GM21381 (cell line): ENCODE measurements at regions not wholly inside any gene's neighbourhood (a gene's known extent, or its start where the extent isn't known, plus 50 kb on each side); places are given as distances from the start of the nearest gene placed in this dataset.
"Not testable (repeated sequence)": the region's sequence is repeated elsewhere in the genome, so short reads cannot be mapped to it uniquely, and the experiment has no call there.

Source experiments
- ATAC-seq: cut with Tn5 transposase; IDR thresholded peaks from one replicate; pipeline ENCODE4 v1.9.1; 2021; ENCODE audit warnings: mild to moderate bottlenecking, moderate library complexity; ENCODE audit not compliant: unreplicated experiment

DNA sequence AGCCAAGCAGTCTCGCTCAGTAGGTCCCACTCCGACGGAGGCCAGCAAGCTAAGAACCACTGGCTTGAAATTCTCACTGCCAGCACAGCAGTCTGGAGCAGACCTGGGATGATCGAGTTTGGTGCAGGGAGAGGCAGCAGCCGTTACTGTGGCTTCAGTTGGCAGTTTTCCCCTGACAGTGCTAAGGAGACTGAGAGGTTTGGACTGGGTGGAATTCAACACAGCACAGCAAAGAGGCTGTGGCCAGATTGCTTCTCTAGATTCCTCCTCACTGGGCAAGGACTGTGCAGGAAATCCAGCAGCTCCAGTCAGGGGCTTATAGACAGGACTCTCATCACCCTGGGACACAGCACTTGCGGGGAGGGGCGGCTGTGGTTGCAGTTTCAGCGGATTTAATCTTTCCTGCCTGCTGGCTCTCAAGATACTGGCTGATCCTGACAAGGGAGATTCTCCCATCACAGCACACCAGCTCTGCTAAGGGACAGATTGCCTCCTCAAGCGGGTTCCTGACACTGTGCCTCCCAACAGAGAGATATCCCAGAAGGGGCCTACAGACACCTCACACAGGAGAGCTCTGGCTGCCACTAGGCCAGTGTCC, 122.1 kb downstream of the YIPF5 start:
- no peak for ATAC-seq

DNA sequence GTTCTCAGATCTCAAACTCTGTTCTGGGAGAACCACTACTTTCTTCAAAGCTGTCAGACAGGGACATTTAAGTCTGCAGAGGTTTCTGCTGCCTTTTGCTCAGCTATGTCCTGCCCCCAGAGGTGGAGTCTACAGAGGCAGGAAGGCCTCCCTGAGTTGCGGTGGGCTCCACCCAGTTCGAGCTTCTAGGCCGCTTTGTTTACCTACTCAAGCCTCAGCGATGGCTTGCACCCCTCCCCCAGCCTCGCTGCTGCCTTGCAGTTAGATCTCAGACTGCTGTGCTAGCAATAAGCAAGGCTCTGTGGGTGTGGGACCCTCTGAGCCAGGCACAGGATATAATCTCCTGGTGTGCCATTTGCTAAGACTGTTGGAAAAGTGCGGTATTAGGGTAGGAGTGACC, 115.1 kb downstream of the YIPF5 start:
- ATAC-seq: not testable (repeated sequence)

DNA sequence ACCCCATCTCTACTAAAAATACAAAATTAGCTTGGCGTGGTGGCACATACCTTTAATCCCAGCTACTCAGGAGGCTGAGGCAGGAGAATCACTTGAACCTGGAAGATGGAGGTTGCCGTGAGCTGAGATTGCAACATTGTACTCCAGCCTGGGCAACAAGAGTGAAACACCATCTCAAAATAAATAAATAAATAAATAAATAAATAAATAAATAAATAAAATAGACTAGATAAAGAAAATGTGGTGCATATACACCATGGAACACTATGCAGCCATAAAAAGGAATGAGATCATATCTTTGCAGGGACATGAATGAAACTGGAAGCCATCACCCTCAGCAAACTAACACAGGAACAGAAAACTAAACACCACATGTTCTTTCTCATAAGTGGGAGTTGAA, 110.4 kb downstream of the YIPF5 start:
- ATAC-seq: not testable (repeated sequence)

DNA sequence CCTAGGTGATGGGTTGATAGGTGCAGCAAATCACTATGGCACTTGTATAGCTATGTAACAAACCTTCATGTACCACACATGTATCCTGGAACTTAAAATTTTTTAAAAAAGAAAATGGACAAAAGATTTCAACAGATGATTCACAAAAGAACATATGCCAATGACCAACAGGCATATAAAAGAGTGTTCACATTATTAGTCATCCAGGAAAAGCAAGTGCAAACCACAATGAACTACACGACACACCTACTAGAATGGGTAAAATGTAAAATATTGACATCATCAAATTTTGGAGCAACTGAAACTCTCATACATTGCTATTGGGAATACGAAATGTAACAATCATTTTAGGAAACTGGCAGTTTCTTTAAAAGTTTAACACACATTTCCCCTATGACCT, 109.9 kb downstream of the YIPF5 start:
- ATAC-seq: no peak

GRCh38 chr5:144065786-144066185, 104.7 kb downstream of the YIPF5 start:
- ATAC-seq: no peak

DNA sequence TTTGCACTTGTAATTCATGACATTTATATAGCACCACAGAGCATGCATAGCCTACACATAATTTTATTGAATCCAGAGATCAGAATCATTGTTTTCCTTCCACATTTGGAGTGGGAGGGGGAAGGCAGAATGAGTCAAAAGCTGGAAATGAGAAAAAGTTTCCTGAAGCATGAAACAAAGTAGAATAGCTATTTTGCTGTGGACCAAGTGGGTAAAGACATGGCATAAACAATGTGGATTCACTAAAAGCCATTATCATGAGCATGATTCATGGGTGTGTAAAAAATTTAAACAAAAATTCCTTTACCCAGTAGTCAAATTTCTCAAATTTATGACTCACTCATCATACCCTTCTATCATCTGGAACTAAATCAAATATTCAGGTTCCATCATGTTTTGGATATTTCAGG, 97.9 kb downstream of the YIPF5 start:
- ATAC-seq: no peak

GRCh38 chr5:144076521-144077083, 93.9 kb downstream of the YIPF5 start:
- no peak for ATAC-seq

- no peak for ATAC-seq
These were observed 87.3 kb downstream of the YIPF5 start for GRCh38 chr5:144083185-144083584.

DNA sequence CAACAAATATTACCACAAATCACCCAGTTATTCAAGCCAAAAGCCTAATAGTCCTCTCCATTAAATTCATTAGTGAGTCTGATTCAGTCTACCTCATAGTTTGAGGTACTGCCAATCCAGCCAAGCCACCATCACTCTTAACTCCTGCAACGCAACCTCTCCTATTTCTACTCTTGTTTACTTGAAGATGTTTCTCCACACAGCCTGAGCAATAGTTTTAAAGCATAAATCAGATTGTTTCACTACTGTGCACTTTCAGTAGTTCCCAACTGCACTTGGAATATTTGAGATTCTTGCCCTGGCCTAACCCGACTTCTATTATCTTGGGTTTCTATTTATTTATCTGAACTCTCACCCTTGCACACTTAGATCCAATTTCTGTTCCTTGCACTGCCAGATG, 85.5 kb downstream of the YIPF5 start:
- no peak for ATAC-seq

DNA sequence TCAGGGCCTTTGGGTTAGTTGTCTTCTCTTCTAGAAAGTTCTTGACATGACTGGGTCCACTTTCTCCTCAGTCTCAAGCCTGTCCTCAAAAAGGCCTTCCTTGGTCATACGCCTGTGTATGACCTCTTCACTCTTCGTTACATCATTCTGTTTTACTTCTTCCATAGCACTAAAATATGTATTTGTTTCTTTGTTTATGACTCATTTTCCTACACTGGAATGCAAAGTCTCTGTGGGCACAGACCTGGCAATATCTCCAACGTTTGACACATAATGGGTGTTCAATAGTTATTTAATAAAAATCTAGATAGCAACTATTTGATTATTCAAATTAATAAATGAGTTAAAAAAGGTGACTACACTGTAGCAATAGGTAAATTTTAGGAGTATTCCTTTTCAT, 85.1 kb downstream of the YIPF5 start:
- ATAC-seq: no peak

- no peak for ATAC-seq
These were observed 84.2 kb downstream of the YIPF5 start for GRCh38 chr5:144086295-144086694.

- no peak for ATAC-seq
These were observed 82.9 kb downstream of the YIPF5 start for GRCh38 chr5:144087576-144087975.

DNA sequence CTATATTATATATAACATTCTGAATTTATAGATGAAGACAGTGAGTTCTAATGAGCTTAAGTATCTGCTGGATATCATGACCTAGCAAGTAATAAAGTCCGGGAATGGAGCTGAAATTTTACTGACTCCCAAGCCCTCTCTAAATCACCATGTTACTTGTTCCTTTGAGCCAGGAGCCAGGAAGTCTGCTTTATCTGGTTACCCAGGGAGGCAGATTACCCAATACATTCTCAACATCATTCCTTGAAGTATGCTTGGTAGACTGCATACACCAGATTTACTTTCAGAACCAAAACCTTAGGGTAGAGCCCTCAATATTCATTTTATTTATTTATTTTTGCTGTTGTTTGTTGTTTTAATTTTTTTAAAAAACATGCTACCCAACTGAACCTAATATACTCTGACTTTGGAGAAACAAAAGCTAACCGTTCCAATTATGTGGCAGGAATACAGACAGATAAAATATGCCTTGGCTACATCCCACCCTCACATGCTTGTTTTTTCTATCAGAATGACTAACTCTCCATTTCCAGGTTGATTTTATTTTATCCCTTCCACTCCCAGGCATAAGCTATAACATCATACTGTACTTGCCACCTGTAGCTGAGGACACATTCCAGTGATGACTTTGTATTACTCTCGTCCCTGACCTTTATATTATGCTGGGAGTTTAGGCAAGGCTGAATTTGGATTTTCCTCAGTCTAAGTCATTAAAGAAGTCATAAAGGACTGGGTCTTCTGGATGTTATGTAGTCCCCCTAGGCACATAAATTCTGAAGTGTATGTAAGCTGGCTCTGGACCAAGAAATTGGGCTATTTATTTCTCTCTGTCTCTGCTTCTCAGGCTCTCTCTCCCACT, 82.0 kb downstream of the YIPF5 start:
- no peak for ATAC-seq

GRCh38 chr5:144089401-144090021, 80.9 kb downstream of the YIPF5 start:
- ATAC-seq: peak; percentile 53

DNA sequence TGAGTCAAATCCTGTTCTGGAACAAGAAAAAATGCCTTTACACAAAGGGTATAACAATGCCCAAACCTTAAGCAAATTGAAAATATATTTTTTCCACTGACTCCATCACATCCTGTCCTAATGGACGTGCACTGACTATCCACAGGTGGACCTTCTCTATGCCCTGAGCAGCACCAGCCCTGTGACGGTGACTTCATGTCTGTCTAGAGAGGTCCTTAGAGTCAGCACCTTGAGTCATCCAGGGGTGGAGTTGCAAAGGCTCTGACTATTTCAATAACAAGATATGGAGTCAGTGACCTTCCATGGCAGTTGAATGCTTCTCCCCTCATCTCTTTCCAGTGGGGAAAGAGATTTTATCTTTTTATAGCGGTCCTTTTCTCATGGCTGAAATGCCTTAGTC, 78.0 kb downstream of the YIPF5 start:
- no peak for ATAC-seq

GRCh38 chr5:144093400-144093799, 77.1 kb downstream of the YIPF5 start:
- ATAC-seq: no peak

GRCh38 chr5:144093868-144094267, 76.6 kb downstream of the YIPF5 start:
- ATAC-seq: no peak

DNA sequence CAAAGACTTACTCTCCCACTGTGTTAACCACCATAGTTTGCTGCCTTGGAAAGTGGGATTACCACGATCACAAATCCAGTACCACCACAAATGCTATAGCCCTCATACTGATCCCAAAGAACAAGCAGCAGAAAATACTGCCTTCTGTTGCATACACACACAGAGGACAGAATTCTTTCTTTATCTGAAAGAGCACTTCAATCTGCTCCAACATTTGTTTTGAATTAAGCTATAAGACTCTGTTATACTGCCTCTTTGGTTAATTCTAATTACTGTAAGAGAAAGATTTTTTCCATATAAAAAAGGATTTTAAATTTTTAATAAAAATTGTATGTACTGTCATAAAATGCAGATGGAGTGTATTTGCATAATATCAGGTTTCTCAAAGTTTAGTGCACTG, 69.8 kb downstream of the YIPF5 start:
- ATAC-seq: no peak

GRCh38 chr5:144101616-144102015, 68.8 kb downstream of the YIPF5 start:
- ATAC-seq: no peak

GRCh38 chr5:144102361-144102760, 68.1 kb downstream of the YIPF5 start:
- no peak for ATAC-seq

DNA sequence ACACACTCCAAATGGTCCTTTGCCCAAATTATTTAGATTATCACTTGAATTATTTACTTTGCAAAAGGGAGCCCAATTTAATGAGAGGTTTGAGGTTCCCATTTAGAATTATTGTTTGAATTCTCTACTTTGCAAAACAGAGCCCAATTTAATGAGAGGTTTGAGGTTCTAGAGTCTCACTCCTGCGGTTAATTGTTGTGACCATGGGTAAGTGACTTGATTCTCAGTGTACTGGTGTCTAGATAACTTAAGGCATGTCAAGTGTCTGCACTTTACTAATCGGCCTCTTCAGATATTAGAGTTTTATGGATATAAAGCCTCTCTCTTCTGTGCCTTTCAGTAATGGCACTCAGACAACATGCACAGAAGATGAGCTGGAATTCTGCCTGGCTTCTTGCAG, 67.5 kb downstream of the YIPF5 start:
- no peak for ATAC-seq
